ENCODE measurements at regions not wholly inside any gene's neighbourhood (a gene's known extent, or its start where the extent isn't known, plus 50 kb on each side); places are given as distances from the start of the nearest gene placed in this dataset.

GRCh38 chr2:217638533-217638932 lies 364.3 kb downstream of the TNS1 start:
- no peak overlapping the region for H3K27ac ChIP-seq (ENCODE audit: low read depth, low read length)
- H3K4me3 Mint-ChIP-seq (ENCODE audit: unreplicated experiment), result no peak overlapping the region
- no peak overlapping the region for H3K4me2 ChIP-seq (ENCODE audit: low read length)
- H3K9me3 ChIP-seq (ENCODE audit: insufficient read depth, low read depth, low read length), result no peaks in the 10 kb centered on the region
- H3K27me3 ChIP-seq (ENCODE audit: insufficient read depth, low read length), result no peaks in the 10 kb centered on the region
- no peak overlapping the region for H3K9ac ChIP-seq (ENCODE audit: low read length)
- no peaks in the 10 kb centered on the region for H3K36me3 ChIP-seq (ENCODE audit: insufficient read depth, low read length)
- DNase-seq (ENCODE audit: low read depth) (no peak), FAIRE-seq (no peak)
- H3K4me3 ChIP-seq (ENCODE audit: insufficient read depth, low read depth, low read length), result no peak overlapping the region
- no peaks in the 10 kb centered on the region for H3K4me1 ChIP-seq (ENCODE audit: insufficient read depth, low read length)
- H3K9me3 Mint-ChIP-seq (ENCODE audit: unreplicated experiment), result no peaks in the 10 kb centered on the region
- H3K4me1 Mint-ChIP-seq (ENCODE audit: low read depth, unreplicated experiment), result peaks cover 8% of the 10 kb centered on the region
- no peak overlapping the region for H2AFZ ChIP-seq (ENCODE audit: low read depth, low read length)
- no peaks in the 10 kb centered on the region for H3K79me2 ChIP-seq (ENCODE audit: insufficient read depth, low read length)
- no peak overlapping the region for H3K27ac Mint-ChIP-seq (ENCODE audit: unreplicated experiment)
- peaks cover 17% of the 10 kb centered on the region for H3K27me3 Mint-ChIP-seq (ENCODE audit: low read depth, unreplicated experiment)
- H3K36me3 Mint-ChIP-seq (ENCODE audit: low read depth, unreplicated experiment), result no peaks in the 10 kb centered on the region
- TF ChIP-seq CTCF (IDR thresholded peaks at IDR 0.05; ENCODE audit: insufficient read depth, low read depth, low read length) (no peak), EZH2 (IDR thresholded peaks at IDR 0.05; ENCODE audit: insufficient read depth, low read length) (no peak)
- H4K20me1 ChIP-seq (ENCODE audit: insufficient read depth, low read length), result no peaks in the 10 kb centered on the region

GRCh38 chr2:217638031-217638430 lies 364.8 kb downstream of the TNS1 start:
- H3K27ac ChIP-seq (ENCODE audit: low read depth, low read length), result no peak overlapping the region
- no peaks in the 10 kb centered on the region for H3K36me3 ChIP-seq (ENCODE audit: insufficient read depth, low read length)
- Mint-ChIP-seq H3K4me3 (ENCODE audit: unreplicated experiment) (no peak overlapping the region), H3K27ac (ENCODE audit: unreplicated experiment) (no peak overlapping the region), H3K27me3 (ENCODE audit: low read depth, unreplicated experiment) (peaks cover 19% of the 10 kb centered on the region), H3K4me1 (ENCODE audit: low read depth, unreplicated experiment) (peaks cover 8% of the 10 kb centered on the region), H3K36me3 (ENCODE audit: low read depth, unreplicated experiment) (no peaks in the 10 kb centered on the region), H3K9me3 (ENCODE audit: unreplicated experiment) (no peaks in the 10 kb centered on the region)
- FAIRE-seq, result no peak
- H3K4me1 ChIP-seq (ENCODE audit: insufficient read depth, low read length), result no peaks in the 10 kb centered on the region
- H2AFZ ChIP-seq (ENCODE audit: low read depth, low read length), result no peak overlapping the region
- no peak for TF ChIP-seq CTCF (IDR thresholded peaks at IDR 0.05; ENCODE audit: insufficient read depth, low read depth, low read length)
- no peak for TF ChIP-seq EZH2 (IDR thresholded peaks at IDR 0.05; ENCODE audit: insufficient read depth, low read length)
- H3K9me3 ChIP-seq (ENCODE audit: insufficient read depth, low read depth, low read length), result no peaks in the 10 kb centered on the region
- no peaks in the 10 kb centered on the region for H3K27me3 ChIP-seq (ENCODE audit: insufficient read depth, low read length)
- H3K4me2 ChIP-seq (ENCODE audit: low read length), result no peak overlapping the region
- H3K79me2 ChIP-seq (ENCODE audit: insufficient read depth, low read length), result no peaks in the 10 kb centered on the region
- no peaks in the 10 kb centered on the region for H4K20me1 ChIP-seq (ENCODE audit: insufficient read depth, low read length)
- no peak overlapping the region for H3K4me3 ChIP-seq (ENCODE audit: insufficient read depth, low read depth, low read length)
- H3K9ac ChIP-seq (ENCODE audit: low read length), result no peak overlapping the region
- DNase-seq (ENCODE audit: low read depth), result no peak

- TF ChIP-seq CTCF (IDR thresholded peaks at IDR 0.05; ENCODE audit: insufficient read depth, low read depth, low read length) (no peak), EZH2 (IDR thresholded peaks at IDR 0.05; ENCODE audit: insufficient read depth, low read length) (no peak)
- H3K27me3 ChIP-seq (ENCODE audit: insufficient read depth, low read length), result peaks cover under 1% of the 10 kb centered on the region
- Mint-ChIP-seq H3K27ac (ENCODE audit: unreplicated experiment) (no peak overlapping the region), H3K4me1 (ENCODE audit: low read depth, unreplicated experiment) (peaks cover 8% of the 10 kb centered on the region), H3K9me3 (ENCODE audit: unreplicated experiment) (no peaks in the 10 kb centered on the region), H3K4me3 (ENCODE audit: unreplicated experiment) (no peak overlapping the region), H3K27me3 (ENCODE audit: low read depth, unreplicated experiment) (peaks cover 19% of the 10 kb centered on the region), H3K36me3 (ENCODE audit: low read depth, unreplicated experiment) (no peaks in the 10 kb centered on the region)
- H2AFZ ChIP-seq (ENCODE audit: low read depth, low read length), result no peak overlapping the region
- FAIRE-seq (no peak), DNase-seq (ENCODE audit: low read depth) (no peak)
- no peaks in the 10 kb centered on the region for H4K20me1 ChIP-seq (ENCODE audit: insufficient read depth, low read length)
- no peaks in the 10 kb centered on the region for H3K9me3 ChIP-seq (ENCODE audit: insufficient read depth, low read depth, low read length)
- no peaks in the 10 kb centered on the region for H3K4me1 ChIP-seq (ENCODE audit: insufficient read depth, low read length)
- H3K36me3 ChIP-seq (ENCODE audit: insufficient read depth, low read length), result no peaks in the 10 kb centered on the region
- H3K27ac ChIP-seq (ENCODE audit: low read depth, low read length), result no peak overlapping the region
- H3K4me2 ChIP-seq (ENCODE audit: low read length), result no peak overlapping the region
- H3K79me2 ChIP-seq (ENCODE audit: insufficient read depth, low read length), result no peaks in the 10 kb centered on the region
- no peak overlapping the region for H3K4me3 ChIP-seq (ENCODE audit: insufficient read depth, low read depth, low read length)
- no peak overlapping the region for H3K9ac ChIP-seq (ENCODE audit: low read length)
Measured at GRCh38 chr2:217636991-217637561, 365.7 kb downstream of the TNS1 start.
